ENCODE measurements at regions not wholly inside any gene's neighbourhood (a gene's known extent, or its start where the extent isn't known, plus 50 kb on each side); places are given as distances from the start of the nearest gene placed in this dataset.
A peak's percentile ranks its signal among the peaks of the same experiment; 100 is the strongest.
"Not testable (repeated sequence)": the region's sequence is repeated elsewhere in the genome, so short reads cannot be mapped to it uniquely, and the experiment has no call there.

- DNase-seq = no peak
Observed at GRCh38 chr5:124796495-124796894, 50.1 kb upstream of the ZNF608 start.

GRCh38 chr5:124797665-124798087, 51.2 kb upstream of the ZNF608 start:
- no peak for DNase-seq

- DNase-seq = no peak
Observed at GRCh38 chr5:124798890-124799289, 52.5 kb upstream of the ZNF608 start.

DNA sequence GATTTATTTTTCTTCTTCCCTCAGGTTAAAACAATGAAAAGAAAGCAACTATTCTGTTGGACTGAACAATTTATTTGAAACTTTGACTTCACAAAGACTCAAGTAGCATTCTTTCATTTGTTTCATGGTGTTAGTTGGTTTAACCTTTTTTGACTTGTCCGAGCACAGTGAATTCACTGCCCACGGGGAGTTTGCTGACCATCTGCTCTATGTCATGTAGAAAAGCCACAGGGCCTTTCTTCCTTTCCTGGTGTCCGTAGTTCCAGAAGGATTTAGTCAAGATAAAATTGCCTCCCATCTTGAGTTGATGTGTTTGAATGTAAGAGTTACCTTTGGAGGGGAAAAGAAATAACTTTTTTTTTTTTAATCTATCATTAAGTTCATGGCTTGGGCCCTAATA, 55.1 kb upstream of the ZNF608 start:
- DNase-seq = no peak

DNA sequence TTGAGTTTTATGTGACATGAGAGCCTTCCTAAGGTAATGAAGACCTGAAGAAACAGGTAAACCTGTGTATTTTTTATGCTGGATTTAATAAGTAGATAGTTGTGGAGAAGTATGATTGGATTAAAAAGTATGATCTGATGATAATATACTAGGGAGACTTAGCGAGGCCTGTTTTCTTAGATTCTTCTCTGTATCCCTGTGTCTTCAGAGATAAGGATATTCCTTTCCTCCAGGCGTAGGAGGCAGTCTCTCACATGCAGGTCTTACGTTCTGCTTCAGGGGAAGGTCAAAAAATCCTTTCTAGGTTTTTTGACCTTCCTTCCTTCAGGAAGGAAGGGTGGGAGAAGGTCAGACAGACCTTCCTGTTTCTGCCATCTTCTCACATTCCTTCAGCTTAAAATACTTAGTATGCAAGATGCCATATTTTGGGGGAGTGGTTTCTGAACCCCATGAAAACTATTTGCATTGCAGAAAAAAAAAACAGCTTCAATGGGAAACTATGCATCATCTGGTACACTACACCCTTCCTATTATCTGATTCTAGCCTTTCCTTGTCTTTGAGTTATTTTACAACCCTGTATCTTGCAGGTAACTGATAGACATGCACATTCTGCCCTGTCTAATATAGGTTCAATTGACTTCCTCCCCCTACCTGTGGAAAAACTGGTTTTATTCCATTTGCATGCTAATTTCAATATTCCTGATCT, 57.3 kb upstream of the ZNF608 start:
- no peak for DNase-seq

DNA sequence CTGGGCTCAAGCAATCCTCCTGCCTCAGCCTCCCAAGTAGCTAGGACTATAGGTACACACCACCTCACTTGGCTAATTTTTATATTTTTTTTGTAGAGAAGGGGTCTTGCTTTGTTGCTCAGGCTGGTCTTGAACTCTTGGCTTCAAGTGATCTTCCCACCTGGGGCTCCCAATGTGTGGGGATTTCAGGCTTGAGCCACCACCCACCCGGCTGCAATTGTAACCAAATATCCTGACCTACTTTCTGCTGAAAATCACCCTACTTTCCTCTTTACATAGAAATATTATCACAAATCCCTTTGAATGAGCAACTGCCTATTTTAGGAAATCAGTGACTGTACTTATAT, 59.6 kb upstream of the ZNF608 start:
- no peak for DNase-seq

- peak; percentile 72 for DNase-seq
Observed at GRCh38 chr5:124806373-124807077, 60.1 kb upstream of the ZNF608 start.

DNA sequence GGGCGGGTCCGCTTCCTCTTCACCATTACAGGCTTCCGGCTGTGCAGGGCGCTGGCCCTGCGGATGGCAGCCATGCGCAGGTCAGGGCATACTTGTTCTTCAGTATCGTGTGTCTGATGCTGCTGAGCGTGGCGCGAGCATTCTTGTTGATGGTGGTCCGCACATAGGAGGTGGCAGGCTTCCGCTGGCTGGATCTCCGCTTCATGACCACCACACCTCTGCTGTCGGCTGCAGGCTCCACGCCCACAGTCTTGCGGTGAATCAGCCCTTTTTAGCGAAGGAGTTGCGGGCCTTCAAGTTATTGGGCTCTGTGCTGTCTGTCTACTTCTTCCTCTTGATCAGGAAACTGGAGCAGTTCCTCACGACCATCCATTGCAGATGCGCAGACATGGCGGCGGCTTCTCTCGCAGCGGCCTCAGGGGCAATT, 62.4 kb upstream of the ZNF608 start:
- DNase-seq = no peak

DNA sequence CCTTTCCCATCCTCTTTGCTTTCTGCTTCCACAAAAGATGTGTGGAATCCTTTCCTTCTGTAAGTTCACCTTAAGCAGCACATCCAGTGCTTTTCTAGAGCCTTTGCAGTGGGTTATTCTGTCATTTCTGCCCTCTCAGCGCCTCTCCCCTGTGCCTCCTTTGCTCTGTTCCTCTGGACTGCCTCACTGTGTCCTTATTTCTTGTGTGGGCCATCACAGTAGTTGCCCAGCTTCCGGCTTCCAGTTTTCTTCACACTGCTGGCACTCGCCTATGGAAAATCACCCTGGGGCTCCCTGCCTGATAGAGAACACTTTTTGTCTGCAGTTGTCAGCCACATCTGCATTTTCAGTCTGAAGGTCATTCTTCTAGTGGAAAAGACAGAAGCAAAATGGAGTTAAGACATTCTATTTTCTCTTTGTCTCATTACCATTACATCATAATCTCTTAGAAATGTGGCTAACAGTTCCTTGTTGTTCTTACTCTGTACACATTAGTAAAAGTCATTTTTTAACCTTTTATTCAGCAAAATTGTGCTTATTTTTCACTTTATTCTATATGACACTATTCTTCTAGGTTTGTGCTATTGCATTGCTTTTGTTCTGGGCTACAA, 64.1 kb upstream of the ZNF608 start:
- DNase-seq = no peak

DNA sequence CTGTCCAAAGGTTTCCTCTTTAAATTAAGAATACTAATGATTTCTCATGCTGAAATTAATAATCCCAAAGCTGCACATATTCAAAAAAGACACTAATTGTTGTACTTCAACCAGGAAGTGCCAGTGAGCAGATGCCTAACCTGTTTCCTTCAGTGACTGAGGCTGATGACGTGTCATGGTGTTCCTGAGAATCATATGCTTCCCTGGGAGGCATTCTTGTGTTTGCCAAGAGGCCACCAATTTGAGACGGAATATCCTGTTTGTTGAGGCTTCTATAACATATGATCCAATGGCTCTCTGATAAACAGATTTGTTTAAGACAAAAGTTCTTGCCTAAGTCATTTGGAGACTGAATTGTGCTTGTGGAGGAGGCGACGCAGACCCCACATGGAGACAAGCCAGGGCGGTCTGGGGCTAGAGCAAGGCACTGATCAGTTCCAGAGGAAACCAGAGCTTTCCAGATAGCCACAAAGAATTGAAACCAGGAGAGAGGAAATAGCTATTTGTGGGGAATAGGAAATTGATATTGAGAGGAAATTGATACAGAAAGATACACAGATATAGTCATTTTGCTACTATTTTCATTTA, 66.4 kb upstream of the ZNF608 start:
- DNase-seq = no peak

GRCh38 chr5:124816381-124816780, 69.9 kb upstream of the ZNF608 start:
- no peak for DNase-seq

DNA sequence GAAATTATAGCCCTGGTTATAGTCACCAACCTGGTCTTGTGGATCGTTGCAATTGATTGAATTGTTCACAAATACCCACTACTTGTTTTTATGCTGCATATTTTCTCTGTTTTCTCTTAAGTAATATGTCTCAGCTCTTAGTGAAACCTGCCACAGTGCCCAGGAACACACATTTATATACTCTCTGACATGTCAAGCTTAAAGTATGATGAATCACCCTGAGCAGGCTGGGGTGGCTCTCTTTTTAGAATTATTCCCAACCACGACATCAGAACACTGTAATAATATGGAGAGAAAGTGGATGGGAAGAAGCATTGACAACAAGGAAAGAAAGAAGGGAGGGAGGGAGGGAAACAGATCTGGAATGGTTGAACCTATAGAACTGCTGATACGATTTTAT, 72.8 kb upstream of the ZNF608 start:
- DNase-seq = no peak

- no peak for DNase-seq
Observed at GRCh38 chr5:124822647-124823046, 76.2 kb upstream of the ZNF608 start.

DNA sequence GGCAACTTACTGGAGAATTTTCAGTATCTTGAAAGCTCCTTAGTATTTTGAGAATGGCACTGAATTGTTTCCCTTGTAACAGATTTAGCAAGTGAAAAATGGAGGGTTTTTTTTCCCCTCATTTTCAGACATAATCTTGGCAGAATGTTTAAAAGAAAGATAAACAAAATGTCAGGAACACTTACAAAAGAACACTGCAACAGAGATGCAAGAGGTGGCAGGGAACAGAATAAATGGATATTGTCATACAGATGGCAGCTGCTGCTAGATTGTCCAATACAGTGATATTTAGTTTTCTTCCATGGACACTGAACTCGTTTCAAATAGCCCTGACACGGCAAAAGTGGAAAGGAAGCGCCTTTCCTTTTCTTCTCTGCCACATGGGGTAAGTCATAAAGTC, 76.9 kb upstream of the ZNF608 start:
- DNase-seq = no peak

DNA sequence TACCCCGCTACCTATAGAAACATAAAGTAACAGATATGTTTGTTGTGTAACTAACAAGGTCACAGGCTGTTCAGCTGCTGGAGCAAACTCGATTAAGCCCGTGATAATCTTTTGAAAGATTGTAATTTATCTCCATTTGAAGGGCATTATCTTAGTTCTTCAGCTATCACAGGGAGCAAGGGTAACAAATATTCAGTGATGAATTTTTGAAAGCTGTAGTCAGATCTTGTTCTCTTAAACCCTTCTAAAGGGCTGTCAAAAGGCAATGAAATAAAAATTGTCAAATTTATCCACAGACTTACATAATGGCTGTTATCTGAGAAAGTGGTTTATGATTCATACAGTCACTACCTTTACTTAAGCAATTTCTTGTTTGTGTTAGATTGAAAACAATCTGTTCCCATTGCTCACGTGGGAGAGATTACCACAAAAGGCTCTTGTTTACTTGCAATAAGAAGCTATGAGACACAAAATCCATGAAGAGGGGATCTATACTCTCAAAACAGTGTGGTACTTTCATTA, 78.3 kb upstream of the ZNF608 start:
- DNase-seq = no peak

GRCh38 chr5:124825250-124825982, 79.0 kb upstream of the ZNF608 start:
- DNase-seq = no peak

DNA sequence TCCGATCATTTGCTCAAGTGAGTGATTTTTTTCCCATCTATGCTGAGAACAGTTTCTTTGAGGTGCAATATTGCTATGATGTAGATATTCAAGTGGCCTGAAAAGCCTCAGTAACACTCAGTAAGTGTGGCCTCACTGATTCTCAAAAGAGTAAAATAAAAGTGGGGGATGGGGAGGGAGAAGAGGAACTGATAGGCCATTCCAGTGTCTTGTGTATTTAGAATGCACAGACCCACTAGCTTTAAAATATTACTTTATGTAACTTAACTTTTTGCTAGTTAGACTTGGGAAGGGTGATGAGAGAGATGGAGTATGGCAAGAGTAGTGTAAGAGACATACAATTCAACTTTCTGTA, 79.5 kb upstream of the ZNF608 start:
- no peak for DNase-seq

- no peak for DNase-seq
Observed at GRCh38 chr5:124828731-124829234, 82.3 kb upstream of the ZNF608 start.

DNA sequence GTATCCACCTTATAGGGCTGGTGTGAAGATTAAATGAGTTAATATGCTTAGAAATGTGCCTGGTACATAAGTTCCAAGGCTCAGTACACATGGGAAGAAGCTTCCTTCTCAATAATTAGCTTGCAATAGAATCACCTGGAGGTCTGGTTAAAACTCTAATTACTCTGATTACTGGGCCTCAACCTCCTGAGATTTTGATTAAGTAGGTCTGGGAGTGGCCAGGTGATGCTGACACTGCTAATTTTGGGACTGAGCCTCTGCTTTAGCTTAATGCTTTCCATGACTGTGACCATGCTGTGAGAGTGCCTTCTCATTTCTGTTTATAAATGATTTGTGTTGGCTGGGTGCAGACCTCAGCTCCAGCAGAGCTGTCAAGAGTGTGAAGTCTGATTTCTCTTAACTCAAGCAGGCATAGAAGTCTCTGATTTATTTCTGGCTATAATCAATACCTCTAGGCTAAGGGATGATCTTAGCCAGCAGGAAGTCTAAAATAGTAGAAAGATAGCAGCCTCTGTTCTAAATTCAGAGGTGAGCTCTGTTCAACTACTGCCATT, 85.3 kb upstream of the ZNF608 start:
- DNase-seq = no peak

DNA sequence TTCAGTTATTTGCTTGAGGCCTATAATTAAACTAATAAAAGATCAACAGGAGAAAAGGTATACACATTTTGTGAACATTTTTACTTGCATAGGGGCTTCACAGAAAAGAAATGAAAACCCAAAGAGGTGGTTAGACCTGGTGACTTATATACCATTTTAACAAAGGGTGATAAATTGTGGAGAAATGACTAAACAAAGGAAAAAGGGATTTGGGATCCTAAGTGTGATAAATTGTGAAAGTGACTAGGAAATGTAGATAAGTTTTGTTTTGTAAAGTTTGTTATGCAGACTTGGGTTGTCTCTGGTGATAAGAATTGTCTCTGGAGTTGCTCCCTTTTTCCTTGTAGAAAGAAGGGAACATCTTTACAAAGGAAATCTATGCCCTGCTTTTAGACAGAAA, 86.1 kb upstream of the ZNF608 start:
- no peak for DNase-seq

GRCh38 chr5:124836314-124836713, 89.9 kb upstream of the ZNF608 start:
- DNase-seq = not testable (repeated sequence)

GRCh38 chr5:124839371-124839998, 93.0 kb upstream of the ZNF608 start:
- DNase-seq = no peak

All from left hindlimb (tissue), 1 donor.